A549 (cell line): ENCODE measurements at regions not wholly inside any gene's neighbourhood (a gene's known extent, or its start where the extent isn't known, plus 50 kb on each side); places are given as distances from the start of the nearest gene placed in this dataset.

Source experiments
- ATAC-seq, 2 experiments: fragments of 200-7000 bp in 1 of 2; fragments of >200 bp in 1 of 2; cut with Nextera tagmentation in 1 of 2; cut with Tn5 transposase in 1 of 2; 3 replicates each; pipeline versions ENCODE4 v1.8.0 to v1.9.1; 2018 to 2020; ENCODE audit warnings: mild to moderate bottlenecking in 1 of 2, moderate library complexity in 1 of 2
- CTCF ChIA-PET: fragments of 300-600 bp; sonication (Branson Sonifier 250); formaldehyde crosslinking; extraction: SDS; loops from one replicate; lab custom pipeline; 2021; ENCODE audit warnings: antibody characterized with exemption, inconsistent platforms; lab: Yijun Ruan, JAX
- POLR2A ChIA-PET: fragments of 350-600 bp; formaldehyde crosslinking; extraction: SDS; loops from one replicate; lab custom pipeline; 2021; ENCODE audit warnings: antibody characterized with exemption, inconsistent platforms; lab: Yijun Ruan, JAX
- DNase-seq, 2 experiments: peaks; one replicate each; pipeline versions ENCODE4 v3.0.0 to v3.0.0-alpha.2; 2011 to 2016; ENCODE audit warnings: low read depth in 1 of 2, low spot score in 1 of 2
- FAIRE-seq: peaks from 2 replicates; lab custom pipeline; 2011; peaks lifted over from hg19 to GRCh38; lab: Jason Lieb, UNC
- H3K27ac ChIP-seq, 2 experiments: fragments of >200 bp; sonication (Bioruptor Twin); formaldehyde crosslinking; 3 replicates each; pipeline ENCODE4 v1.5.1; 2016 to 2017
- H3K4me1 ChIP-seq: fragments of >200 bp; sonication (Bioruptor Twin); formaldehyde crosslinking; 3 replicates; pipeline ENCODE4 v1.6.1; 2016
- H3K4me2 ChIP-seq: fragments of >200 bp; sonication (Bioruptor Twin); formaldehyde crosslinking; 3 replicates; pipeline ENCODE4 v1.6.1; 2016
- H3K4me3 ChIP-seq: fragments of >200 bp; sonication (Bioruptor Twin); formaldehyde crosslinking; 3 replicates; pipeline ENCODE4 v1.5.1; 2016
- H3K9me3 ChIP-seq: fragments of >200 bp; sonication (Bioruptor Twin); formaldehyde crosslinking; 3 replicates; pipeline ENCODE4 v1.6.1; 2016
- CHD2 ChIP-seq: fragments of 150-350 bp; IDR thresholded peaks from 2 replicates; pipeline ENCODE4 v1.6.1; 2014; ENCODE audit warnings: low read length; ENCODE audit not compliant: partially characterized antibody
- CHD4 ChIP-seq: fragments of 200-600 bp; sonication (generic); IDR thresholded peaks from 2 replicates; pipeline ENCODE4 v1.6.1; 2016; ENCODE audit warnings: antibody characterized with exemption, mild to moderate bottlenecking, borderline replicate concordance
- EP300 ChIP-seq, 2 experiments: fragments of >200 bp; sonication (Bioruptor Twin); formaldehyde crosslinking; IDR thresholded peaks; 2 replicates in 1 of 2; 3 replicates in 1 of 2; pipeline ENCODE4 v1.6.1; 2016 to 2017
- ESRRA ChIP-seq: fragments of 150-350 bp; IDR thresholded peaks from 2 replicates; pipeline ENCODE4 v1.6.1; 2014; ENCODE audit warnings: mild to moderate bottlenecking, low read length, borderline replicate concordance
- FOSL2 ChIP-seq, 2 experiments: fragments of 450-650 bp in 1 of 2; fragments of >200 bp in 1 of 2; sonication (Bioruptor Twin) in 1 of 2; formaldehyde crosslinking; IDR thresholded peaks; 2 replicates each; pipeline versions ENCODE4 v1.5.0 to v1.6.1; 2016 to 2020; ENCODE audit warnings: mild to moderate bottlenecking in 1 of 2, moderate library complexity in 1 of 2
- FOXS1 ChIP-seq: fragments of 250-450 bp; sonication (Bioruptor Pico); IDR thresholded peaks from 2 replicates; pipeline ENCODE4 v1.5.0; 2020; ENCODE audit warnings: mild to moderate bottlenecking, moderate library complexity
- JUN ChIP-seq, 2 experiments: fragments of >200 bp; sonication (Bioruptor Twin); formaldehyde crosslinking; IDR thresholded peaks; 2 replicates in 1 of 2; 3 replicates in 1 of 2; pipeline ENCODE4 v1.6.1; 2016 to 2017
- KDM1A ChIP-seq: fragments of 200-600 bp; sonication (generic); IDR thresholded peaks from 2 replicates; pipeline ENCODE4 v1.6.1; 2016; ENCODE audit warnings: low read depth, mild to moderate bottlenecking
- NPAS2 ChIP-seq: fragments of 250-450 bp; sonication (Bioruptor Pico); IDR thresholded peaks from 2 replicates; pipeline ENCODE4 v1.8.0; 2022; ENCODE audit warnings: mild to moderate bottlenecking, moderate library complexity, borderline replicate concordance
- NR3C1 ChIP-seq: fragments of >200 bp; sonication (Bioruptor Twin); formaldehyde crosslinking; IDR thresholded peaks from 3 replicates; pipeline ENCODE4 v1.6.1; 2017
- PHF8 ChIP-seq: fragments of 200-600 bp; sonication (generic); IDR thresholded peaks from 2 replicates; pipeline ENCODE4 v1.6.1; 2016; ENCODE audit warnings: low read depth, mild to moderate bottlenecking, antibody characterized with exemption, moderate library complexity, borderline replicate concordance
- POLR2A ChIP-seq: IDR thresholded peaks from 2 replicates; pipeline ENCODE4 v1.6.1; 2012; ENCODE audit warnings: mild to moderate bottlenecking, low read length
- RAD21 ChIP-seq, 2 experiments: fragments of >200 bp in 1 of 2; sonication (Bioruptor Twin) in 1 of 2; formaldehyde crosslinking in 1 of 2; IDR thresholded peaks in 1 of 2; conservative IDR thresholded peaks in 1 of 2; 2 replicates in 1 of 2; 3 replicates in 1 of 2; pipeline ENCODE4 v1.6.1; 2012 to 2018; ENCODE audit warnings: inconsistent platforms in 1 of 2
- RCOR1 ChIP-seq: fragments of 150-350 bp; IDR thresholded peaks from 2 replicates; pipeline ENCODE4 v1.6.1; 2014; ENCODE audit warnings: antibody characterized with exemption, low read length, low read depth
- RFX5 ChIP-seq: fragments of 450-650 bp; IDR thresholded peaks from 2 replicates; pipeline ENCODE4 v1.7.1; 2014; ENCODE audit warnings: antibody characterized with exemption, mild to moderate bottlenecking, moderate library complexity
- SREBF2 ChIP-seq: fragments of 450-650 bp; IDR thresholded peaks from 2 replicates; pipeline ENCODE4 v1.6.1; 2014; ENCODE audit warnings: mild to moderate bottlenecking, moderate library complexity
- TFCP2L1 ChIP-seq: fragments of 250-450 bp; sonication (Bioruptor Pico); IDR thresholded peaks from 2 replicates; pipeline ENCODE4 v1.5.0; 2021; ENCODE audit warnings: mild to moderate bottlenecking
- ZC3H11A ChIP-seq: fragments of 450-650 bp; IDR thresholded peaks from 2 replicates; pipeline ENCODE4 v1.6.1; 2014; ENCODE audit warnings: antibody characterized with exemption, mild to moderate bottlenecking
- ZSCAN20 ChIP-seq: fragments of 250-450 bp; sonication (Bioruptor Pico); IDR thresholded peaks from 2 replicates; pipeline ENCODE4 v1.8.0; 2022; ENCODE audit warnings: mild to moderate bottlenecking, moderate library complexity
- WGBS: methylation state at CpG from one replicate; pipeline ENCODE4 v1.1.6; 2017; ENCODE audit errors: missing lambda C conversion rate; 5-methylcytosine and 5-hydroxymethylcytosine counted together
- TF ChIP-seq, protein P1 (sequence below): fragments of >200 bp; sonication (Bioruptor Twin); formaldehyde crosslinking; IDR thresholded peaks from 3 replicates; pipeline ENCODE4 v1.5.1; 2016
- TF ChIP-seq, protein P2 (sequence below): fragments of 150-350 bp; IDR thresholded peaks from 2 replicates; pipeline ENCODE4 v1.6.1; 2014; ENCODE audit warnings: low read depth, mild to moderate bottlenecking, low read length
- TF ChIP-seq, protein P3 (sequence below): IDR thresholded peaks from 2 replicates; pipeline ENCODE4 v1.6.1; 2012

DNA sequence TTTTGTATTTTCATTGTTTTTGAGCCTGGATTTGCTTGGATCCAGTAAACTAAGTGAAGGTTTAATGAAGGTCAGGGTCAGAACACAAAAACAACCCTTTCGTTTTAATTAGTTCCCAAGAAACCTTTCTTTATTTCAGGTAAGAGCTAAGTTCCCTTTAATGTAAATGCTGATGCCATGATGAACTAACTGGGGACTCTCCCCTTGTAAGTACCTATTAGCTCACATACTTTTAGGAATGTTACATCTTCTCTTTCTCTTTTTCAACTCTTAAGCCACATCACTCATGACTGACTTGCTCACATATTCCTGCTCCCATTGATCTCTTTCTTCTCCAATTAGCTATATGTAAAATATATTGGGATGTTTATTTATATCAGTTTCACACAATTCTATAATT, 673.1 kb upstream of the CPEB2 start:
- no peak for DNase-seq
- FAIRE-seq, result no peak
- ChIA-PET POLR2A (no interaction called here), CTCF (no interaction called here)
- WGBS, result 83% methylated on average over 1 of the region's 1 CpG
- no peak for TF ChIP-seq NPAS2 (CRISPR knock-in tag)
- TF ChIP-seq NR3C1, result no peak
- TF ChIP-seq, protein P1, sequence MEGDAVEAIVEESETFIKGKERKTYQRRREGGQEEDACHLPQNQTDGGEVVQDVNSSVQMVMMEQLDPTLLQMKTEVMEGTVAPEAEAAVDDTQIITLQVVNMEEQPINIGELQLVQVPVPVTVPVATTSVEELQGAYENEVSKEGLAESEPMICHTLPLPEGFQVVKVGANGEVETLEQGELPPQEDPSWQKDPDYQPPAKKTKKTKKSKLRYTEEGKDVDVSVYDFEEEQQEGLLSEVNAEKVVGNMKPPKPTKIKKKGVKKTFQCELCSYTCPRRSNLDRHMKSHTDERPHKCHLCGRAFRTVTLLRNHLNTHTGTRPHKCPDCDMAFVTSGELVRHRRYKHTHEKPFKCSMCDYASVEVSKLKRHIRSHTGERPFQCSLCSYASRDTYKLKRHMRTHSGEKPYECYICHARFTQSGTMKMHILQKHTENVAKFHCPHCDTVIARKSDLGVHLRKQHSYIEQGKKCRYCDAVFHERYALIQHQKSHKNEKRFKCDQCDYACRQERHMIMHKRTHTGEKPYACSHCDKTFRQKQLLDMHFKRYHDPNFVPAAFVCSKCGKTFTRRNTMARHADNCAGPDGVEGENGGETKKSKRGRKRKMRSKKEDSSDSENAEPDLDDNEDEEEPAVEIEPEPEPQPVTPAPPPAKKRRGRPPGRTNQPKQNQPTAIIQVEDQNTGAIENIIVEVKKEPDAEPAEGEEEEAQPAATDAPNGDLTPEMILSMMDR, result no peak
- no peak for TF ChIP-seq TFCP2L1 (CRISPR knock-in tag)
- Histone ChIP-seq H3K4me1 (no peaks in the 10 kb centered on the region), H3K4me2 (no peak overlapping the region), H3K27ac (no peak overlapping the region), H3K4me3 (no peak overlapping the region), H3K9me3 (no peaks in the 10 kb centered on the region)
- ATAC-seq, result no peak

DNA sequence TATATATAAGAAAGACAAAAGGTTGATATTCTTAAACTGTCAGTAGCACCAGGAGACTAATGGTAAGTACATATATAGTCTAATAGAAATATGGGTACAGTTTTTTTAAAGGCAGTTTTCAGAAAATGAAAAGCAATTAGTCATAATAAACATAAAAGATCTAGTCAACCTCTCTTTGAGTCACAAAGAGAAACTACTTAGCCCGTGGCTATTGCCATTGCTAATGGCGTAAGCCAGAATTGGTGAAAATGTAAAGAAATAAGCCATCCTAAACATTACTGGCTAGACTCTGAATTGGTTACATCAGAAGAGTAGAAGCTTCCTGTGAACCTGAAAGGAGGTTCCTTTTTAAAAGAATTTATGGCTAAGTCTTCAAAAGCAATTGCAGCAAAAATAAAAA, 668.7 kb upstream of the CPEB2 start:
- H3K4me1 ChIP-seq, result no peaks in the 10 kb centered on the region
- H3K4me2 ChIP-seq, result no peak overlapping the region
- H3K4me3 ChIP-seq, result no peak overlapping the region
- ChIA-PET CTCF (no interaction called here), POLR2A (no interaction called here)
- WGBS, result 78% methylated on average over 2 of the region's 2 CpGs
- no peak overlapping the region for H3K27ac ChIP-seq
- no peak for DNase-seq
- ATAC-seq, result no peak
- TF ChIP-seq ZC3H11A (no peak), POLR2A (no peak), SREBF2 (no peak), KDM1A (no peak), ESRRA (no peak), FOSL2 (IDR thresholded peaks at IDR 0.05) (no peak), FOSL2 (CRISPR knock-in tag; IDR thresholded peaks at IDR 0.05) (no peak), CHD2 (no peak), FOXS1 (CRISPR knock-in tag) (no peak), CHD4 (no peak), EP300 (IDR thresholded peaks at IDR 0.05) (no peak), JUN (IDR thresholded peaks at IDR 0.05) (no peak), ZSCAN20 (CRISPR knock-in tag) (no peak)
- TF ChIP-seq, protein P2, sequence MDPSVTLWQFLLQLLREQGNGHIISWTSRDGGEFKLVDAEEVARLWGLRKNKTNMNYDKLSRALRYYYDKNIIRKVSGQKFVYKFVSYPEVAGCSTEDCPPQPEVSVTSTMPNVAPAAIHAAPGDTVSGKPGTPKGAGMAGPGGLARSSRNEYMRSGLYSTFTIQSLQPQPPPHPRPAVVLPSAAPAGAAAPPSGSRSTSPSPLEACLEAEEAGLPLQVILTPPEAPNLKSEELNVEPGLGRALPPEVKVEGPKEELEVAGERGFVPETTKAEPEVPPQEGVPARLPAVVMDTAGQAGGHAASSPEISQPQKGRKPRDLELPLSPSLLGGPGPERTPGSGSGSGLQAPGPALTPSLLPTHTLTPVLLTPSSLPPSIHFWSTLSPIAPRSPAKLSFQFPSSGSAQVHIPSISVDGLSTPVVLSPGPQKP, result no peak
- FAIRE-seq, result no peak
- H3K9me3 ChIP-seq, result no peaks in the 10 kb centered on the region

DNA sequence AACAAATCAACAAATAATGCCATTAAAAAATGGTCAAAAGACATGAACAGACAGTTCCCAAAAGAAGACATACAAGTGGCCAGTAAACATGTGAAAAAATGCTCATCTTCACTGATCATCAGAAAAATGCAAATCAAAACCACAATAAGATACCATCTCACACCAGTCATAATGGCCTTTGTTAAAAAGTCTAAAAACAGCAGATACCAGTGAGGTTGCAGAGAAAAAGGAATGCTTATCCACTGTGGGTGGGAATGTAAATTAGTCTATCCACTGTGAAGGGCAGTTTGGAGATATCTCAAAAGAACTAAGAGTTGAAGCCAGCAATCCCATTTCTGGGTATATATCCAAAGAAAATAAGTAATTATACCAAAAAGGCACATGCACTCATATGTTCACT, 668.1 kb upstream of the CPEB2 start:
- ATAC-seq, result no peak
- TF ChIP-seq RCOR1 (no peak), RFX5 (no peak), PHF8 (no peak), ZC3H11A (no peak), RAD21 (conservative IDR thresholded peaks at IDR 0.05 in 1 of 2, IDR thresholded peaks at IDR 0.05 in 1 of 2) (no peak), SREBF2 (no peak), FOSL2 (IDR thresholded peaks at IDR 0.05) (no peak), FOSL2 (CRISPR knock-in tag; IDR thresholded peaks at IDR 0.05) (no peak), KDM1A (no peak)
- TF ChIP-seq, protein P3, sequence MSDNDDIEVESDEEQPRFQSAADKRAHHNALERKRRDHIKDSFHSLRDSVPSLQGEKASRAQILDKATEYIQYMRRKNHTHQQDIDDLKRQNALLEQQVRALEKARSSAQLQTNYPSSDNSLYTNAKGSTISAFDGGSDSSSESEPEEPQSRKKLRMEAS, result no peak

More for the DNA sequence above, 668.1 kb upstream of the CPEB2 start:
- POLR2A ChIA-PET, result no interaction called here
- no peaks in the 10 kb centered on the region for H3K4me1 ChIP-seq
- FAIRE-seq (no peak), DNase-seq (no peak)
- H3K4me3 ChIP-seq, result no peak overlapping the region
- H3K9me3 ChIP-seq, result no peaks in the 10 kb centered on the region
- H3K4me2 ChIP-seq, result no peak overlapping the region
- no peak overlapping the region for H3K27ac ChIP-seq
- CTCF ChIA-PET, result no interaction called here
